HG03039 (cell line): ENCODE measurements at regions not wholly inside any gene's neighbourhood (a gene's known extent, or its start where the extent isn't known, plus 50 kb on each side); places are given as distances from the start of the nearest gene placed in this dataset.
"Not testable (repeated sequence)": the region's sequence is repeated elsewhere in the genome, so short reads cannot be mapped to it uniquely, and the experiment has no call there.

Experiments used
- ATAC-seq: cut with Tn5 transposase; IDR thresholded peaks from one replicate; pipeline ENCODE4 v1.9.1; 2021; ENCODE audit warnings: mild to moderate bottlenecking, moderate library complexity; ENCODE audit not compliant: unreplicated experiment

- no peak for ATAC-seq
These were observed 986.6 kb downstream of the ZPLD1 start for GRCh38 chr3:103421460-103421859.

- no peak for ATAC-seq
These were observed 1003.1 kb downstream of the ZPLD1 start for GRCh38 chr3:103437883-103438282.

- peak; percentile 82 for ATAC-seq
These were observed 1005.9 kb downstream of the ZPLD1 start for GRCh38 chr3:103440539-103441203.

GRCh38 chr3:103446953-103447629, 1012.3 kb downstream of the ZPLD1 start:
- no peak for ATAC-seq

GRCh38 chr3:103453152-103453551, 1018.3 kb downstream of the ZPLD1 start:
- no peak for ATAC-seq

GRCh38 chr3:103459815-103460214, 1025.0 kb downstream of the ZPLD1 start:
- no peak for ATAC-seq

GRCh38 chr3:103470498-103470897, 1035.7 kb downstream of the ZPLD1 start:
- ATAC-seq: no peak

- no peak for ATAC-seq
These were observed 1059.2 kb downstream of the ZPLD1 start for GRCh38 chr3:103494011-103494410.

- ATAC-seq: no peak
These were observed 1059.7 kb downstream of the ZPLD1 start for GRCh38 chr3:103494512-103494911.

- no peak for ATAC-seq
These were observed 1060.4 kb downstream of the ZPLD1 start for GRCh38 chr3:103495186-103495585.

- ATAC-seq: no peak
These were observed 1064.5 kb downstream of the ZPLD1 start for GRCh38 chr3:103499132-103499900.

GRCh38 chr3:103499967-103500366, 1065.2 kb downstream of the ZPLD1 start:
- no peak for ATAC-seq

- ATAC-seq: no peak
These were observed 1075.9 kb downstream of the ZPLD1 start for GRCh38 chr3:103510760-103511159.

GRCh38 chr3:103511891-103512290, 1077.1 kb downstream of the ZPLD1 start:
- ATAC-seq: no peak

- ATAC-seq: no peak
These were observed 1077.8 kb downstream of the ZPLD1 start for GRCh38 chr3:103512595-103512994.

GRCh38 chr3:103513003-103513402, 1078.2 kb downstream of the ZPLD1 start:
- no peak for ATAC-seq

- no peak for ATAC-seq
These were observed 1080.3 kb downstream of the ZPLD1 start for GRCh38 chr3:103515116-103515515.

GRCh38 chr3:103516950-103517349, 1082.1 kb downstream of the ZPLD1 start:
- no peak for ATAC-seq

GRCh38 chr3:103531327-103531726, 1096.5 kb downstream of the ZPLD1 start:
- not testable (repeated sequence) for ATAC-seq

GRCh38 chr3:103532986-103533385, 1098.2 kb downstream of the ZPLD1 start:
- no peak for ATAC-seq

GRCh38 chr3:103554451-103554850, 1119.6 kb downstream of the ZPLD1 start:
- no peak for ATAC-seq

GRCh38 chr3:103564116-103564515, 1129.3 kb downstream of the ZPLD1 start:
- not testable (repeated sequence) for ATAC-seq
